HepG2 (cell line): ENCODE measurements at regions not wholly inside any gene's neighbourhood (a gene's known extent, or its start where the extent isn't known, plus 50 kb on each side); places are given as distances from the start of the nearest gene placed in this dataset.

Experiments
- ATAC-seq: fragments of 200-7000 bp; cut with Tn5 transposase; 3 replicates; pipeline ENCODE4 v1.9.1; 2020; ENCODE audit warnings: mild to moderate bottlenecking, moderate library complexity
- BruUV-seq: library from RNA; stranded (reverse); fragments of 400-500 nt; replicated peaks from 2 replicates; lab custom pipeline; 2021; lab: Mats Ljungman, UMichigan
- CTCF ChIA-PET: fragments of 300-600 bp; formaldehyde crosslinking; extraction: SDS; loops from one replicate; lab custom pipeline; 2021; ENCODE audit warnings: low total read pairs, inconsistent platforms, low intra/inter-chr PET ratio; lab: Yijun Ruan, JAX
- POLR2A ChIA-PET: fragments of 350-600 bp; sonication (Branson Sonifier 250); formaldehyde crosslinking; loops from one replicate; lab custom pipeline; 2020; ENCODE audit warnings: antibody characterized with exemption, inconsistent platforms; lab: Yijun Ruan, JAX
- DNase-seq: peaks from one replicate; pipeline ENCODE4 v3.0.0-alpha.2; 2015; ENCODE audit warnings: low spot score
- FAIRE-seq: peaks from 3 replicates; lab custom pipeline; 2011; peaks lifted over from hg19 to GRCh38; lab: Jason Lieb, UNC
- H2AFZ ChIP-seq: one replicate; pipeline ENCODE4 v1.6.1; 2011; ENCODE audit warnings: low read length, inconsistent platforms
- H3K27ac ChIP-seq: fragments of 300-600 bp; 3 replicates; pipeline ENCODE4 v1.8.0; 2011; ENCODE audit warnings: mixed run types, mild to moderate bottlenecking, mixed read lengths, low read length, inconsistent platforms; ENCODE audit not compliant: insufficient read depth; ENCODE audit errors: extremely low read length
- H3K27me3 ChIP-seq, 2 experiments: fragments of 200-600 bp in 1 of 2; 2 replicates in 1 of 2; 3 replicates in 1 of 2; pipeline versions ENCODE4 v1.6.0 to v1.8.0; 2011; ENCODE audit warnings: low read length in 2 of 2, mild to moderate bottlenecking in 2 of 2, moderate library complexity in 2 of 2, inconsistent platforms in 1 of 2; ENCODE audit not compliant: insufficient read depth in 2 of 2, control insufficient read depth in 1 of 2
- H3K36me3 ChIP-seq, 2 experiments: fragments of 200-600 bp in 1 of 2; replicated peaks in 1 of 2; 2 replicates in 1 of 2; 3 replicates in 1 of 2; pipeline versions ENCODE4 v1.5.1 to v1.8.0; 2011; ENCODE audit warnings: low read length in 2 of 2, inconsistent platforms in 1 of 2; ENCODE audit not compliant: insufficient read depth in 2 of 2, control insufficient read depth in 1 of 2
- H3K4me1 ChIP-seq: 2 replicates; pipeline ENCODE4 v1.5.1; 2012; ENCODE audit warnings: low read length, inconsistent platforms; ENCODE audit not compliant: insufficient read depth
- H3K4me2 ChIP-seq: 2 replicates; pipeline ENCODE4 v1.6.0; 2011; ENCODE audit warnings: low read depth, low read length, inconsistent platforms
- H3K4me3 ChIP-seq, 3 experiments: fragments of 200-600 bp in 1 of 3; sonication (generic), shearing (Covaris generic) in 1 of 3; replicated peaks in 1 of 3; 2 replicates each; pipeline ENCODE4 v1.5.1; 2011 to 2016; ENCODE audit warnings: low read length in 3 of 3, inconsistent platforms in 2 of 3, low read depth in 2 of 3, mild to moderate bottlenecking in 2 of 3, control low read depth in 1 of 3, mixed read lengths in 1 of 3; ENCODE audit not compliant: insufficient read depth in 1 of 3
- H3K79me2 ChIP-seq: one replicate; pipeline ENCODE4 v1.6.1; 2011; ENCODE audit warnings: low read length, inconsistent platforms; ENCODE audit not compliant: insufficient read depth
- H3K9ac ChIP-seq: 2 replicates; pipeline ENCODE4 v1.6.0; 2011; ENCODE audit warnings: mild to moderate bottlenecking, low read depth, low read length, inconsistent platforms; ENCODE audit not compliant: insufficient read depth
- H3K9me3 ChIP-seq: 2 replicates; pipeline ENCODE4 v1.5.1; 2012; ENCODE audit warnings: mild to moderate bottlenecking, low read length
- H4K20me1 ChIP-seq: 2 replicates; pipeline ENCODE4 v1.6.0; 2011; ENCODE audit warnings: inconsistent platforms, mild to moderate bottlenecking, low read length, moderate library complexity; ENCODE audit not compliant: insufficient read depth
- ASH2L ChIP-seq: fragments of 300-600, 200-600 bp; sonication (generic); IDR thresholded peaks from 2 replicates; pipeline ENCODE4 v1.7.0; 2017; ENCODE audit warnings: low read depth, mild to moderate bottlenecking, moderate library complexity, mixed read lengths, low read length; ENCODE audit not compliant: insufficient read length
- ATF4 ChIP-seq, 2 experiments: fragments of 450-650 bp in 1 of 2; sonication (generic) in 1 of 2; formaldehyde crosslinking; IDR thresholded peaks; 2 replicates each; pipeline versions ENCODE4 v1.5.0 to v1.8.0; 2020 to 2022; ENCODE audit warnings: mild to moderate bottlenecking in 1 of 2, missing genetic modification reagents in 1 of 2
- BORCS8-MEF2B ChIP-seq: sonication (generic); formaldehyde crosslinking; IDR thresholded peaks from 2 replicates; pipeline ENCODE4 v1.8.0; 2022; ENCODE audit warnings: mild to moderate bottlenecking, missing genetic modification reagents
- CTCF ChIP-seq: sonication (generic); formaldehyde crosslinking; IDR thresholded peaks from 2 replicates; pipeline ENCODE4 v1.5.0; 2020; ENCODE audit warnings: mild to moderate bottlenecking, missing genetic modification reagents, moderate library complexity
- HCFC1 ChIP-seq: fragments of 150-350 bp; IDR thresholded peaks from 2 replicates; pipeline ENCODE4 v1.6.1; 2014; ENCODE audit warnings: low read depth, low read length
- HINFP ChIP-seq: sonication (generic); formaldehyde crosslinking; IDR thresholded peaks from 2 replicates; pipeline ENCODE4 v1.4.0; 2020; ENCODE audit warnings: low read depth, mild to moderate bottlenecking, missing genetic modification reagents
- MAZ ChIP-seq, 2 experiments: sonication (generic) in 1 of 2; formaldehyde crosslinking in 1 of 2; IDR thresholded peaks; 2 replicates each; pipeline versions ENCODE4 v1.5.0 to v1.6.1; 2012 to 2020; ENCODE audit warnings: low read depth in 2 of 2, mild to moderate bottlenecking in 2 of 2, borderline replicate concordance in 1 of 2, improper control_type of control experiment in 1 of 2, low read length in 1 of 2, missing genetic modification reagents in 1 of 2, moderate library complexity in 1 of 2
- NR1H2 ChIP-seq: sonication (generic); formaldehyde crosslinking; IDR thresholded peaks from 2 replicates; pipeline ENCODE4 v1.8.1; 2022; ENCODE audit warnings: low read depth, missing genetic modification reagents, borderline replicate concordance
- RAD21 ChIP-seq: fragments of 450-650 bp; formaldehyde crosslinking; IDR thresholded peaks from 2 replicates; pipeline ENCODE4 v1.5.0; 2020; ENCODE audit warnings: mild to moderate bottlenecking
- RBM22 ChIP-seq: fragments of 200-400 bp; formaldehyde crosslinking; optimal IDR thresholded peaks from 2 replicates; pipeline ENCODE3; 2017; ENCODE audit warnings: mild to moderate bottlenecking, low read length, moderate library complexity
- SMC3 ChIP-seq: IDR thresholded peaks from 2 replicates; pipeline ENCODE4 v1.6.1; 2011; ENCODE audit warnings: low read length, improper control_type of control experiment
- STAG1 ChIP-seq: sonication (generic); formaldehyde crosslinking; IDR thresholded peaks from 2 replicates; pipeline ENCODE4 v1.4.0; 2020; ENCODE audit warnings: missing genetic modification reagents
- TOPORS ChIP-seq: sonication (generic); formaldehyde crosslinking; IDR thresholded peaks from 2 replicates; pipeline ENCODE4 v1.8.0; 2023; ENCODE audit warnings: mild to moderate bottlenecking, missing genetic modification reagents
- ZBTB8A ChIP-seq: sonication (generic); formaldehyde crosslinking; IDR thresholded peaks from 2 replicates; pipeline ENCODE4 v1.4.0; 2020; ENCODE audit warnings: mild to moderate bottlenecking, low read depth, missing genetic modification reagents, borderline replicate concordance
- ZNF224 ChIP-seq: sonication (generic); formaldehyde crosslinking; IDR thresholded peaks from 2 replicates; pipeline ENCODE4 v1.5.0; 2020; ENCODE audit warnings: mild to moderate bottlenecking, missing genetic modification reagents
- ZNF24 ChIP-seq: fragments of 450-650 bp; IDR thresholded peaks from 2 replicates; pipeline ENCODE4 v1.6.1; 2017; ENCODE audit warnings: antibody characterized with exemption, mild to moderate bottlenecking
- ZNF557 ChIP-seq: sonication (generic); formaldehyde crosslinking; IDR thresholded peaks from 2 replicates; pipeline ENCODE4 v1.4.0; 2020; ENCODE audit warnings: missing genetic modification reagents
- WGBS: methylation state at CpG from one replicate; pipeline ENCODE4 v1.1.6; 2017; ENCODE audit warnings: low lambda C conversion rate; 5-methylcytosine and 5-hydroxymethylcytosine counted together
- in situ Hi-C: cut with HindIII; loops from 2 replicates; pipeline ENCODE4 v1.10.0; 2017; ENCODE audit warnings: low pct_unique_long_range_greater_than_20kb; ENCODE audit not compliant: extremely low pct_ligation_motif_present
- intact Hi-C: fragments of 100-400 bp; cut with micrococcal nuclease; formaldehyde crosslinking; loops from one replicate; pipeline ENCODE4 v1.10.0; 2022; ENCODE audit not compliant: unreplicated experiment
- TF ChIP-seq, protein P1 (sequence below): sonication (generic); formaldehyde crosslinking; IDR thresholded peaks from 2 replicates; pipeline ENCODE4 v1.8.1; 2023; ENCODE audit warnings: mild to moderate bottlenecking, missing genetic modification reagents

DNA sequence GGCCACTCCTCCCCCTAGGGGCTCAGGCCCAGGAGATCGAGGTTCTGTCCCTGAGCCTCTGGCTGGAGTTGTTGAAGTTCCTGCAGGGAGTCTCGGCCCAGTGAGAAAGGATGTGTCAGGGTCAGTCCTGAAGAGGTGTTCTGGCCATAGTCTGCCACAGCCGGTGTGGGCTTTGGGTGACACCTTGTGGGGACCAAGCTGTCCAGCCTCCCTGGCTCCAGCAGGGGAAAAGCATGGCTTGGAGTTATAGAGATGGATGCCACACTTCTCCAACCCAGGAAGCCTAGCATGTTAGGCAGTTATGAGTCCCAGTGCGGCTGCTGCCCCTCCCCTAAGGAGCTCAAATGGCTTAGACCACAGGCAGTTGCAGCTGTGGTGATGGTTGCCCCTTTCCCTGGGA lies 945.6 kb upstream of the GBE1 start:
- in situ Hi-C loops (no loop called here), intact Hi-C loops (loop anchor here (1.0 to 2.0 kb wide), 5 partner anchors 210 to 1217 kb away; no protein-coding TSS in a partner anchor)
- H3K27ac ChIP-seq = no peak overlapping the region
- H4K20me1 ChIP-seq = no peaks in the 10 kb centered on the region
- no peak overlapping the region for H2AFZ ChIP-seq
- 0% methylated on average over 3 of the region's 4 CpGs for WGBS
- H3K4me2 ChIP-seq = no peak overlapping the region
- H3K9me3 ChIP-seq = no peaks in the 10 kb centered on the region
- no peaks in the 10 kb centered on the region for H3K79me2 ChIP-seq
- H3K4me3 ChIP-seq = no peak overlapping the region
- no TSS peak for BruUV-seq
- ATAC-seq (peak; percentile 99), FAIRE-seq (no peak), DNase-seq (no peak)
- CTCF ChIA-PET = interaction anchor here (1.1 kb wide), 1 partner anchor 797 kb away, joined by 3 read pairs; no protein-coding TSS in a partner anchor
- H3K9ac ChIP-seq = no peak overlapping the region
- TF ChIP-seq CTCF = peak; percentile 74
- no peak for TF ChIP-seq BORCS8-MEF2B (CRISPR knock-in tag)
- TF ChIP-seq HCFC1 = no peak
- no peak for TF ChIP-seq ZNF557
- TF ChIP-seq STAG1 (CRISPR knock-in tag) = peak; percentile 66
- TF ChIP-seq HINFP = no peak
- TF ChIP-seq RBM22 = no peak
- peak; percentile 65; the same call in 1 of the 2 replicates for TF ChIP-seq RAD21 (CRISPR knock-in tag)
- TF ChIP-seq ATF4 (CRISPR knock-in tag; IDR thresholded peaks at IDR 0.05) = no peak
- no peak for TF ChIP-seq MAZ (IDR thresholded peaks at IDR 0.05; ENCODE audit: borderline replicate concordance, low read depth, low read length)
- no peak for TF ChIP-seq MAZ (CRISPR knock-in tag; IDR thresholded peaks at IDR 0.05; ENCODE audit: low read depth)
- TF ChIP-seq TOPORS (CRISPR knock-in tag) = no peak
- TF ChIP-seq SMC3 = peak; percentile 36; the same call in 1 of the 2 replicates
- no peak for TF ChIP-seq ZNF24
- TF ChIP-seq, protein P1, sequence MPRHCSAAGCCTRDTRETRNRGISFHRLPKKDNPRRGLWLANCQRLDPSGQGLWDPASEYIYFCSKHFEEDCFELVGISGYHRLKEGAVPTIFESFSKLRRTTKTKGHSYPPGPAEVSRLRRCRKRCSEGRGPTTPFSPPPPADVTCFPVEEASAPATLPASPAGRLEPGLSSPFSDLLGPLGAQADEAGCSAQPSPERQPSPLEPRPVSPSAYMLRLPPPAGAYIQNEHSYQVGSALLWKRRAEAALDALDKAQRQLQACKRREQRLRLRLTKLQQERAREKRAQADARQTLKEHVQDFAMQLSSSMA = no peak
- no peak for TF ChIP-seq ZBTB8A (CRISPR knock-in tag)
- no peak for TF ChIP-seq ZNF224 (CRISPR knock-in tag)
- TF ChIP-seq ASH2L = no peak
- TF ChIP-seq NR1H2 (CRISPR knock-in tag) = no peak
- no peaks in the 10 kb centered on the region for H3K4me1 ChIP-seq
- no peaks in the 10 kb centered on the region for H3K27me3 ChIP-seq
- H3K36me3 ChIP-seq = no peaks in the 10 kb centered on the region
- POLR2A ChIA-PET = no interaction called here
